K562 (cell line): ENCODE measurements at regions not wholly inside any gene's neighbourhood (a gene's known extent, or its start where the extent isn't known, plus 50 kb on each side); places are given as distances from the start of the nearest gene placed in this dataset.

Source experiments
- BACH1 ChIP-seq: fragments of 200-800 bp; sonication (Bioruptor generic); IDR thresholded peaks from 2 replicates; pipeline ENCODE4 v1.6.1; 2016; ENCODE audit warnings: missing genetic modification characterization, missing compliant biosample characterization
- CBFA2T2 ChIP-seq: fragments of 450-650 bp; conservative IDR thresholded peaks from 2 replicates; pipeline ENCODE4 v1.6.1; 2017; ENCODE audit warnings: mild to moderate bottlenecking
- FOXJ2 ChIP-seq: fragments of 200-800 bp; sonication (Bioruptor generic); IDR thresholded peaks from 2 replicates; pipeline ENCODE4 v1.6.1; 2016; ENCODE audit warnings: missing genetic modification characterization, missing compliant biosample characterization
- KLF1 ChIP-seq: fragments of 450-650 bp; IDR thresholded peaks from 2 replicates; pipeline ENCODE4 v1.6.1; 2016; ENCODE audit warnings: missing genetic modification characterization, missing compliant biosample characterization
- MTA3 ChIP-seq: fragments of 450-650 bp; formaldehyde crosslinking; IDR thresholded peaks from 2 replicates; pipeline ENCODE4 v1.6.1; 2017; ENCODE audit warnings: mild to moderate bottlenecking, borderline replicate concordance
- SLC30A9 ChIP-seq: fragments of 250-450 bp; sonication (Bioruptor Pico); IDR thresholded peaks from 2 replicates; pipeline ENCODE4 v1.8.0; 2022; ENCODE audit warnings: mild to moderate bottlenecking, moderate library complexity
- SMAD1 ChIP-seq: fragments of 150-350 bp; IDR thresholded peaks from 2 replicates; pipeline ENCODE4 v1.6.1; 2014; ENCODE audit warnings: low read length, low read depth; ENCODE audit not compliant: partially characterized antibody
- SOX6 ChIP-seq: fragments of 450-650 bp; IDR thresholded peaks from 2 replicates; pipeline ENCODE4 v1.6.1; 2014; ENCODE audit warnings: mild to moderate bottlenecking
- SP2 ChIP-seq: IDR thresholded peaks from 2 replicates; pipeline ENCODE4 v1.6.1; 2011; ENCODE audit warnings: mild to moderate bottlenecking, low read depth, low read length, moderate library complexity; ENCODE audit not compliant: poor library complexity, severe bottlenecking; ENCODE audit errors: extremely low read depth
- USF1 ChIP-seq: sonication (generic); formaldehyde crosslinking; IDR thresholded peaks from 2 replicates; pipeline ENCODE4 v1.9.0; 2022; ENCODE audit warnings: mild to moderate bottlenecking, missing genetic modification reagents
- ZKSCAN8 ChIP-seq: fragments of 200-800 bp; sonication (Bioruptor generic); IDR thresholded peaks from 2 replicates; pipeline ENCODE4 v1.6.1; 2016; ENCODE audit warnings: missing genetic modification characterization, missing compliant biosample characterization
- ZNF277 ChIP-seq: fragments of 250-450 bp; sonication (Bioruptor Pico); IDR thresholded peaks from 2 replicates; pipeline ENCODE4 v1.8.0; 2022; ENCODE audit warnings: inconsistent platforms, mild to moderate bottlenecking, moderate library complexity, borderline replicate concordance

- no peak for TF ChIP-seq SMAD1
- no peak for TF ChIP-seq USF1 (CRISPR knock-in tag)
- TF ChIP-seq ZNF277: no peak
- no peak for TF ChIP-seq KLF1
- no peak for TF ChIP-seq CBFA2T2
- peak; percentile 5; the same call in 1 of the 2 replicates for TF ChIP-seq BACH1 (tag)
- no peak for TF ChIP-seq FOXJ2 (tag)
- TF ChIP-seq MTA3: no peak
- no peak for TF ChIP-seq SOX6
- TF ChIP-seq ZKSCAN8: no peak
- TF ChIP-seq SLC30A9 (CRISPR knock-in tag): no peak
- no peak for TF ChIP-seq SP2
Measured at GRCh38 chr12:89258240-89258969, 93.9 kb downstream of the DUSP6 start (continued).
